ENCODE measurements at regions not wholly inside any gene's neighbourhood (a gene's known extent, or its start where the extent isn't known, plus 50 kb on each side); places are given as distances from the start of the nearest gene placed in this dataset.

GRCh38 chr5:68479524-68479923, 264.0 kb downstream of the PIK3R1 start:
- no peak for DNase-seq (ENCODE audit: low read depth in 2 of 2)

- DNase-seq (ENCODE audit: low read depth in 2 of 2), result no peak
Measured at GRCh38 chr5:68480335-68480940, 264.9 kb downstream of the PIK3R1 start.

GRCh38 chr5:68482199-68482598, 266.6 kb downstream of the PIK3R1 start:
- DNase-seq (ENCODE audit: low read depth in 2 of 2), result no peak

- DNase-seq (ENCODE audit: low read depth in 2 of 2), result no peak
Measured at GRCh38 chr5:68484307-68485068, 268.9 kb downstream of the PIK3R1 start.

GRCh38 chr5:68489556-68489955, 274.0 kb downstream of the PIK3R1 start:
- no peak for DNase-seq (ENCODE audit: low read depth in 2 of 2)

- DNase-seq (ENCODE audit: low read depth in 2 of 2), result no peak
Measured at GRCh38 chr5:68490406-68490805, 274.9 kb downstream of the PIK3R1 start.

GRCh38 chr5:68494771-68495170, 279.2 kb downstream of the PIK3R1 start:
- no peak for DNase-seq (ENCODE audit: low read depth in 2 of 2)

GRCh38 chr5:68499987-68500386, 284.4 kb downstream of the PIK3R1 start:
- no peak for DNase-seq (ENCODE audit: low read depth in 2 of 2)

- DNase-seq (ENCODE audit: low read depth in 2 of 2), result no peak
Measured at GRCh38 chr5:68500813-68501212, 285.3 kb downstream of the PIK3R1 start.

- no peak for DNase-seq (ENCODE audit: low read depth in 2 of 2)
Measured at GRCh38 chr5:68502531-68502930, 287.0 kb downstream of the PIK3R1 start.

- no peak for DNase-seq (ENCODE audit: low read depth in 2 of 2)
Measured at GRCh38 chr5:68504306-68504705, 288.8 kb downstream of the PIK3R1 start.

GRCh38 chr5:68505917-68506860, 290.6 kb downstream of the PIK3R1 start:
- DNase-seq (ENCODE audit: low read depth in 2 of 2), result no peak

- DNase-seq (ENCODE audit: low read depth in 2 of 2), result no peak
Measured at GRCh38 chr5:68515514-68515913, 300.0 kb downstream of the PIK3R1 start.

GRCh38 chr5:68518286-68518685, 302.7 kb downstream of the PIK3R1 start:
- no peak for DNase-seq (ENCODE audit: low read depth in 2 of 2)

GRCh38 chr5:68519143-68519542, 303.6 kb downstream of the PIK3R1 start:
- no peak for DNase-seq (ENCODE audit: low read depth in 2 of 2)

GRCh38 chr5:68521776-68522175, 306.2 kb downstream of the PIK3R1 start:
- no peak for DNase-seq (ENCODE audit: low read depth in 2 of 2)

GRCh38 chr5:68522863-68523262, 307.3 kb downstream of the PIK3R1 start:
- no peak for DNase-seq (ENCODE audit: low read depth in 2 of 2)

- no peak for DNase-seq (ENCODE audit: low read depth in 2 of 2)
Measured at GRCh38 chr5:68528821-68529273, 313.3 kb downstream of the PIK3R1 start.

GRCh38 chr5:68529581-68529980, 314.0 kb downstream of the PIK3R1 start:
- DNase-seq (ENCODE audit: low read depth in 2 of 2), result no peak

GRCh38 chr5:68531970-68532369, 316.4 kb downstream of the PIK3R1 start:
- no peak for DNase-seq (ENCODE audit: low read depth in 2 of 2)

GRCh38 chr5:68533051-68533450, 317.5 kb downstream of the PIK3R1 start:
- no peak for DNase-seq (ENCODE audit: low read depth in 2 of 2)

- no peak for DNase-seq (ENCODE audit: low read depth in 2 of 2)
Measured at GRCh38 chr5:68533571-68534084, 318.1 kb downstream of the PIK3R1 start.
